H7 (cell line): ENCODE measurements at regions not wholly inside any gene's neighbourhood (a gene's known extent, or its start where the extent isn't known, plus 50 kb on each side); places are given as distances from the start of the nearest gene placed in this dataset.

Experiments used
- DNase-seq: peaks from one replicate; pipeline ENCODE4 v3.0.0; 2012
- H3K27me3 ChIP-seq: 2 replicates; pipeline ENCODE4 v1.6.0; 2011; ENCODE audit warnings: mild to moderate bottlenecking, low read length; ENCODE audit not compliant: control insufficient read depth, insufficient read depth
- H3K36me3 ChIP-seq: replicated peaks from 2 replicates; pipeline ENCODE4 v1.5.1; 2011; ENCODE audit warnings: low read length; ENCODE audit not compliant: control insufficient read depth, insufficient read depth
- H3K4me3 ChIP-seq: 2 replicates; pipeline ENCODE4 v1.5.1; 2011; ENCODE audit warnings: low read depth, mild to moderate bottlenecking, control low read depth, low read length, moderate library complexity; ENCODE audit not compliant: insufficient read depth

- Histone ChIP-seq H3K36me3 (no peaks in the 10 kb centered on the region), H3K4me3 (no peak overlapping the region), H3K27me3 (no peaks in the 10 kb centered on the region)
- no peak for DNase-seq
Measured at GRCh38 chr6:122143813-122144601, 255.4 kb upstream of the HSF2 start.

- no peak for DNase-seq
- Histone ChIP-seq H3K36me3 (no peaks in the 10 kb centered on the region), H3K27me3 (no peaks in the 10 kb centered on the region), H3K4me3 (no peak overlapping the region)
Measured at GRCh38 chr6:122145246-122145645, 254.2 kb upstream of the HSF2 start.

- Histone ChIP-seq H3K27me3 (no peaks in the 10 kb centered on the region), H3K36me3 (no peaks in the 10 kb centered on the region), H3K4me3 (no peak overlapping the region)
- DNase-seq: no peak
Measured at GRCh38 chr6:122145741-122146240, 253.7 kb upstream of the HSF2 start.

- Histone ChIP-seq H3K36me3 (no peaks in the 10 kb centered on the region), H3K4me3 (no peak overlapping the region), H3K27me3 (no peaks in the 10 kb centered on the region)
- no peak for DNase-seq
Measured at GRCh38 chr6:122147291-122147690, 252.2 kb upstream of the HSF2 start.

GRCh38 chr6:122151066-122151465 is 248.4 kb upstream of the HSF2 start:
- Histone ChIP-seq H3K27me3 (no peaks in the 10 kb centered on the region), H3K4me3 (no peak overlapping the region), H3K36me3 (no peaks in the 10 kb centered on the region)
- DNase-seq: no peak

GRCh38 chr6:122151763-122152162 is 247.7 kb upstream of the HSF2 start:
- no peak for DNase-seq
- no peak overlapping the region for H3K4me3 ChIP-seq
- H3K36me3 ChIP-seq: no peaks in the 10 kb centered on the region
- no peaks in the 10 kb centered on the region for H3K27me3 ChIP-seq

GRCh38 chr6:122153557-122153956 is 245.9 kb upstream of the HSF2 start:
- Histone ChIP-seq H3K4me3 (no peak overlapping the region), H3K36me3 (no peaks in the 10 kb centered on the region), H3K27me3 (no peaks in the 10 kb centered on the region)
- DNase-seq: peak; percentile 9

GRCh38 chr6:122154155-122154554 is 245.3 kb upstream of the HSF2 start:
- no peak overlapping the region for H3K4me3 ChIP-seq
- no peaks in the 10 kb centered on the region for H3K27me3 ChIP-seq
- DNase-seq: no peak
- H3K36me3 ChIP-seq: no peaks in the 10 kb centered on the region

GRCh38 chr6:122154912-122155575 is 244.4 kb upstream of the HSF2 start:
- Histone ChIP-seq H3K27me3 (no peaks in the 10 kb centered on the region), H3K36me3 (no peaks in the 10 kb centered on the region), H3K4me3 (no peak overlapping the region)
- DNase-seq: peak; percentile 14

GRCh38 chr6:122161136-122161535 is 238.3 kb upstream of the HSF2 start:
- Histone ChIP-seq H3K4me3 (no peak overlapping the region), H3K36me3 (no peaks in the 10 kb centered on the region), H3K27me3 (no peaks in the 10 kb centered on the region)
- DNase-seq: no peak

- Histone ChIP-seq H3K36me3 (no peaks in the 10 kb centered on the region), H3K4me3 (no peak overlapping the region), H3K27me3 (no peaks in the 10 kb centered on the region)
- no peak for DNase-seq
Measured at GRCh38 chr6:122165014-122165413, 234.4 kb upstream of the HSF2 start.

GRCh38 chr6:122170274-122170673 is 229.2 kb upstream of the HSF2 start:
- H3K27me3 ChIP-seq: no peaks in the 10 kb centered on the region
- H3K36me3 ChIP-seq: no peaks in the 10 kb centered on the region
- no peak for DNase-seq
- H3K4me3 ChIP-seq: no peak overlapping the region

GRCh38 chr6:122178988-122179387 is 220.5 kb upstream of the HSF2 start:
- H3K36me3 ChIP-seq: no peaks in the 10 kb centered on the region
- H3K4me3 ChIP-seq: no peak overlapping the region
- DNase-seq: no peak
- H3K27me3 ChIP-seq: no peaks in the 10 kb centered on the region

- H3K36me3 ChIP-seq: no peaks in the 10 kb centered on the region
- no peak for DNase-seq
- no peak overlapping the region for H3K4me3 ChIP-seq
- H3K27me3 ChIP-seq: no peaks in the 10 kb centered on the region
Measured at GRCh38 chr6:122180132-122180531, 219.3 kb upstream of the HSF2 start.

- Histone ChIP-seq H3K4me3 (no peak overlapping the region), H3K27me3 (no peaks in the 10 kb centered on the region), H3K36me3 (no peaks in the 10 kb centered on the region)
- no peak for DNase-seq
Measured at GRCh38 chr6:122182061-122182460, 217.4 kb upstream of the HSF2 start.
